ENCODE measurements at regions not wholly inside any gene's neighbourhood (a gene's known extent, or its start where the extent isn't known, plus 50 kb on each side); places are given as distances from the start of the nearest gene placed in this dataset.

DNA sequence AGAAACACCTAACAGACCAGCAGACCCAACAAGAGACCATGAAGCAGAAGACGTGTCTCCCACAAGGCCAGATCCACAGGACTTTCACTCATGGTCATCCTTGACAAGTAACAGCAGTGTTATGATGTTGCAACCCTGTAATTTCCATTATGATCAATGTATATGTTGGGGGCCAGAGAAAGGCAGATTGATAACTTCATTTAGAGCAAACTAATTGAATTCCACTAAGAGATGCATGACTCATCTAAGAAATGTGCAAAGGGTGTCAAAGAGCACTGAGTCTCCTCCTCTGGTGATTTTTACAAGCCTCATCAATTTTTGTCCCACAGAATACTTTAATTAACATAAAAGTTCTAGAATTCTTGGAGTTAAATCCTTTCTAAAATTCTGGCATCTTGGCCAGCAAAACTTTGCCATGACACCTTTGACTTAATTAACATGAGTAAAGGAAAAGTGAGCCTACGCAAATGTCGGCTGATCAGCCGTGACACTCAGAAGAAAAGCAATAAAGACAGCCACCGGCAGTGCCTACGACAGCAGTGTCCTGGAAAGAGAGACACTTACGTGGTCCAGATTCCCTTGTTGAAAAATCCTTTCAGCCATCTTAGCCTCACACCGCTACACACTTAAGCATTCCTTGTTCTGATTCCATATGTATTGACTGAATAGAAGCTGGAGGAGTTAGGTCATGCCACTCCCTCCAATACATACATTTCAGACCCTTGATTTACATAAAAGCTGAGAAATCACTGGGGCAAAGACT lies 370.2 kb upstream of the CCDC196 start:
- no peak for DNase-seq (ENCODE audit: low read depth)

DNA sequence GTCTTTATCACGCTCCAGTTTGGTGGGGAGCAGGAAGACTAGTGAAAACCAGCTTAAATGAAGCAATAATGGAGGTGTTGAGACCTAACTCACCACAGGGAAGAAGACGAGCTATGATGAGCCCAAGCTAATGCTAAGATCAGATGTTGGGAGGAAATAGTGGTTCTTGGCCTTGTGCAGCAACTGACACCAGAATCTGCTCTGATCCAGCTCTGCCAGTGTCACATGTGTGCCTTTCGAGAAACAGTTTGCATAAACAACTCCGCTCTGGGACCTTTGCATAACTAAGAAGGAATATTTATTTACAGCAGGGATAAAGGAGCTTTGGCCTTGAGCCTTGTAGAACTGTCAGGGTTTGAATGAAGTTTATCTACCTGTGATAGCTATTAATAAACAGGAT lies 369.4 kb upstream of the CCDC196 start:
- DNase-seq (ENCODE audit: low read depth), result no peak

DNA sequence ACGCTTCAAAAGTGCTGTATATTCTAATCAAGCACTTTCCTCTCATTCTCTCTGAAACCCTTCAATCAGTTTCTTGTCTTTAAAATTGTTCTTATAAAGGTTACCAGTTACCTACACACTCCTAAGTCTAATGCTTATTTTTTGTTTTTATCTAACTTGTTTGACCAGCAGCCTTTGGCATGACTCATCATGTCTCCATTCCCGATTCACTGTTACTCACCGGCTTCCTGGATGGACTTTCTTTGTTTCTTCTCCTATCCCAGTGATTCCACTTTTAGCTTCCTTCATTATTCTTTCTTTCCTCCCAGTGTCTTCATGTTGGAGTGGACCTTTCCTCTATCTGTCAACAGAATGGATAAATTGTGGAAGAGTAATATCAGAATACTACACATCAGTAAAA lies 368.6 kb upstream of the CCDC196 start:
- no peak for DNase-seq (ENCODE audit: low read depth)

DNA sequence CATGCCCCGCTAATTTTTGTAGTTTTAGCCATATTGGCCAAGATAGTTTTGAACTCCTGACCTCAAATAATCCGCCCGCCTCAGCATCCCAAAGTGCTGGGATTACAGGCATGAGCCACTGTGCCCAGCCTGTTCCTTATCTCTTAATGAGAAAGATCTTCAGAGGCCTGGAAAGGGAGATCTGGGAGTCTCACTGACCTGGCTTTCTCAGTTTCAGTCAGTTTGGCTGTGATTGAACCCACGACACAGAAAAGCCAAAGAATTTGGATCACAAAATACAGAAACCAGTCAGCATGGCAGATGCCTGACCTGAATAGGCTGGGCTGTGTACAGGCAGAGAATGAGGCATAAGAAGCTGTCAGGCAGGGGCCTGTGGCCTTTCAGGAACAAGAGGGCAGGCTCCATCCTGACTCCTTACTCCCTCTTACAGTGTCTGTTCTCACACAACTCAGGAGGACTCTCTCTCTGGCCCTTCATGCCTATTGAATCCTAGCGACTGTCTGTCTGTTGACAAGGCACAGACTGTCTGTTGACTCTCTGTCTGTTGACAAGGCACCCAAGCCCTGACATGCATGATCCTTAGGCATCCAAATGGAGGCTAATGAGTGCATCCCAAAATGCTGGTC lies 366.5 kb upstream of the CCDC196 start:
- no peak for DNase-seq (ENCODE audit: low read depth)

DNA sequence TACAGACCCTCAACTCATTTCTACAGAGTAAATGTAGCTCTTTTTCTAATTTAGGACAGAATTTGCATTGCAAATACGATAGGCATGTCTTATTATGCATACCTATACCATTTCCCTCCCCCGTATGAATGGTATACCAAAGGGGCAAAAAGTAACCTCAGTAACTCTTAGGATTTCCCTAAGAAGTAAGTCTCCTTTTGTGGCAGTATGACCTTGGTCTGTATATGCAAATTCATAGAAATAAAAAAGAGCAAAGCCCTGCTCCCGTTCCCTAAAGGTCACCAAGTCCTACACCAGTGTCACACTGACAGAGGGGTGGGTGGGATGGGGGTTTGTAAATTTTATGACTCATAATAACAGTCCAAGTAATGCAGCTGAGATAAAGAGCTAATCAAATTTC lies 365.8 kb upstream of the CCDC196 start:
- no peak for DNase-seq (ENCODE audit: low read depth)

DNA sequence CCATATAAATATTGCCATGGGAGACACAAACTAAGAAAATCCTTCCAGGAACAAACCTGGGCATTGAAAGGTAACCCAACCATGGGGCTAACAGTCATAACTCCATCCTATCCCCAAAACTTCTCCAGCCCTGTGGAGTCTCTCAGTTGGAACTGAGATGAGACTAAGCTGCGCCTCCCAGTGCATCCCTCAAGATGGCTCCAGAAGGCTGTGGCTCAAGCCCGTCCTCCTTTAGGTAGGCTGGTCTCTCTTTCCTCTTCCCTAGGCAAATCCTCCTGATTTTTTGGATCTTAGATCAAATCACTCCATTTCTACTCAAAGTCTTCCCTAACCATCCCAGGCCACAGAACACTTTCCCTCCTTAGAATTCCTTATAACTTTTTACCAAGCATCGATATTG lies 364.3 kb upstream of the CCDC196 start:
- DNase-seq (ENCODE audit: low read depth), result no peak

DNA sequence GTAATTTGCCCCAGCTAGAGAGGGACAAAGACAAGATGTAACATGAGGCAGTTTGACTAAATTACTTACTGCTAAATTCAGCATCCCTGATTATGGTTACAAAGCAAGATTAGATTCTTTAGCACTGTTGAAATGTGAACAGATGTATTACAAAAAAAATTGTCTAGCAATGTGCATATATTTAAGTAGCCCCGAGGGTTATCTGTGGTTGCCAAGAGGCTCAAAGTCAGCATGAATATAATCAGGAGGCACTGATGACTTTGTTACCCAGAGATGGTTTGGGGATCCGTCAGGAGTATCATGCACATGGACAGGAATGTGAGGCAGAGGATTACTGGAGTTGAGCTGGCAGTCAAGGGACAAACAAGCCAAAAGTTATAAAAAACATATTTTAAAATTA lies 356.9 kb upstream of the CCDC196 start:
- no peak for DNase-seq (ENCODE audit: low read depth)

DNA sequence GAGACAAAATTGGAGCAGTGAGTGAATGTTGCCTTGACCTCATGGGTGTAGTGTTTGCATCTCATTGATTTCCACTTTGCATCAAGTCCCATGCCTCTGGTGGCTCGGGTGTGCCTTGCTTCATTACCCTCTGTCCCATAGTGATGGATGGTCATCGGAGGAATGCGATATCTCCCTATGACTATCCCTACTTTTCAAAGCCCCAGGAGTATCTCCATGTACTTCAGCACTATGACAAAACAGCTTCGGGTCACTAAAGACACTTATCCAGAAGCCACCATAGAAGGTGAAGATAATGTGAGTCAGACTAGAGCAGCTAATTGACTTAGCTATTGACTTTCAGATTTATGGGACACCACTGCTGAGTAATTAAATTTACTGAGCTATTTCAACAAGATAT lies 355.1 kb upstream of the CCDC196 start:
- no peak for DNase-seq (ENCODE audit: low read depth)

DNA sequence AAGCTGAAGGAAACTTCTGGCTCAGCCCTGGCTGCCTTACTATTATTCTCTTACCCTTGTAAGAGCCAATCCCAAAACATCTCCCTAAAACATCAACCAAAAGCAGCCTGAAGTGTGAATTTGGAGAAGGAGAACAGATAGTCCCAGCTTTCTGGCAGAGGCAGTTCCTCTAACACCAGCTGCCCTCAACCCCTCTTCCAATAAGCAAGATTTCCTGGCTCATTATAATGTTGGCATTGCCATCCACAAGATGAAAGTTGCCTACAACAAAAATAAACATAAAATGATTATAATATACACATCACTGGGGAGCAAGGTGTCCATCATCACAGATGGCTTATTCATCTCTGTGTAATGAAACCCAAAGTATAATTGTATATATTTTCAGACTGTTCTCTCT lies 352.5 kb upstream of the CCDC196 start:
- DNase-seq (ENCODE audit: low read depth), result no peak

DNA sequence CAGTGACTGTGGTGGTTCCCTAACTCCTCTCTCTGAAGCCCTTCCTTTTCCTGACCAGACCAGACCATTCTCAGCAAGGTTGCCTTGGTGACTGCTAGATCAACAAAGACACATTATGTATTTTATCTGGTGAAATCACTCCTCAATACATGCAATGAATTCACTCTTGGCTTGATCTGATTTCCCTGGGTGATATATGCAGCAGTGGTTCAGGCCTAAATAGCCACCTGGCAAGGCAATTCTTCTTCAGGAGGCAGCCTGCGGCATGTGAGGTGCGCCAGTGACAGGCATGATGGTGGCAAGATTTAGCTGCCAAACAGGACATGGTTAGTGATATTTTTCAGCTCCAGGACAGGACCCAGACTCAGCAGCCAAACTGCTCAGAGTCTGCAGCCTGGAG lies 350.3 kb upstream of the CCDC196 start:
- no peak for DNase-seq (ENCODE audit: low read depth)

DNA sequence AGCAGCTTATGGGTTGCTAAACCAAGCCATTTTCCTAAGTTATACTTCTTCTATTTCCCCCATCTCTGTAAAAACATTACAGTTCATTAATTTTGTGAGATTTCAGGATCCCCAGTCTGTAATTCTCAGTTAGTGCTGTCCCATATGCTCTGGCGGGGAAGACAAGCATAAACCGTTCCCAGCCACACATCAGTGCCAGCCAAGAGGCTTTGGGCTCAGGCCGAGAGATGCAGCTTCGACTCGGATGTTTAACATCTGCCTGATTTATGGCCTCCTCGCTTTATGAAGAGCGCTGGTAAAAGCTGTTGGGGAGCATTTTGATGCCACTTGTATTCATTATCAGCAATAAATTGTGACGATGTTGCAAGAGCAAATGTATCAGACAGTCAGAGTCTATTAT lies 349.1 kb upstream of the CCDC196 start:
- DNase-seq (ENCODE audit: low read depth), result no peak

DNA sequence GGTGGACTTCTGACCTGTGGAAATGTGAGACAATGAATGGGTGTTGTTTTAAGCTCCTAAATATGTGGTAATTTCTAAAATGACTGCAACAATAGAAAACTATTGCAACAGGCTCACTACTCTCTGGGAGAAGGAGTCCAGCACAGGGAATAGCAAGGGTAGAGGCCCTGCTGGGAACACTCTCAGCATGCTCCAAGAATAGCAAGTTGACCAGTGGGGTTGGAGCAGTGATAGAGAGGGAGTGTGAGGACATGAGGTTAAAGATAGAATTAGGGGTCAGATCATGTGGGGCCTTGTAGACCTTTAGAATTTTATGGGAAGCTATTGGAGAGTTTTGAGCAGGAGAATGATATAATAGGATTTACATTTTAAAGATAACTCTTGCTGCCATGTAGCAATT lies 346.7 kb upstream of the CCDC196 start:
- DNase-seq (ENCODE audit: low read depth), result no peak

DNA sequence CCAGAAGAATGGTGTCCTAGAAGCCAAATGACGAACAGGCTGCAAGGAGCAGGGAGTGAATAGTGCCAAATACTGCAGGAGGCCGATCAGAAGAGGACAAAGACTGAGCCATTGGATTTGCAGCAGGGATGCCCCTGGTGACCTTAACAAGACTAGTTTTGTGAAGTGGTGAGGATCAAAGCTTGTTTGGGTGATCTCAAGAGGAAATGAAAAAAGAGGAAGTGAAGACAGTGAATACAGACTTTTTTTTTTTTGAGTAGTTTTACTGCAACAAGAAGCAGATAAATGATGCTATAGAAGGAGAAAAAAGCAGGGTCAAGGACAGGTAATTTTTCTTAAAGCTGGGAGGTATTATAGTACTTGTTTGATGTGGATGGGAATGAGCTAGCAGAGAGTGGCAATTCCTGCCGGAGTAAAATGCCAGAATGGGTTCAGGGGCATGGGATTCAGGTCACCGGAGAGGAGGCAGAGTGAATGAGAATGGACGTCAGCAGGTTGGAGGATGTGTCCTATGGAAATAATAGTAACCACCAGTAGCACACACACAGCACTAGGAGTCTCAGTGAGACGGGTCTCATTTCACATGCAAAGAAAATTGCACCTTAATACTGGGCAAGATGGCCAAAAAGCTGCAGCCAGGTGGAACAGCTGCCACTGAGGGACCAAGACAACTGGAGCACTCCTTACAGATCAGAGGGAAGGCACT lies 345.8 kb upstream of the CCDC196 start:
- no peak for DNase-seq (ENCODE audit: low read depth)

DNA sequence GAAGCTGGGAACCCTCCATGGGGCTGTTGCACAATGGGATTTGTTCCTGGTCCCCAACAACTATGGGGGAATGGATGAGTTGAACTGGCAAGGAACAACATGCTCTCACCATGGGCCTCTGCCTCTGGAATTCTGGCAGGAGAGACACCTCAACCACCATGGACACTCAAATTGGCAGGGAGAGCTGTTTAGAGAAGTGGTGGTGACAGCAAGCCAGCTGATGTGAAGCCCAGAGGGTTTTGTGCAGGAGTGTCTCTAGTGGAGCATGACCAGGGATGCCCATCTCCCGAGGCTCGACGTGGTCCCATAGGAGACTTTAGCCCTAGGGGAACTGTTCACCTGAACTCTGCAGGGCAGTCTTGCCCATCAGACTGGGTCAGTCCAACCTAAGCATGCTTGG lies 345.2 kb upstream of the CCDC196 start:
- DNase-seq (ENCODE audit: low read depth), result no peak

DNA sequence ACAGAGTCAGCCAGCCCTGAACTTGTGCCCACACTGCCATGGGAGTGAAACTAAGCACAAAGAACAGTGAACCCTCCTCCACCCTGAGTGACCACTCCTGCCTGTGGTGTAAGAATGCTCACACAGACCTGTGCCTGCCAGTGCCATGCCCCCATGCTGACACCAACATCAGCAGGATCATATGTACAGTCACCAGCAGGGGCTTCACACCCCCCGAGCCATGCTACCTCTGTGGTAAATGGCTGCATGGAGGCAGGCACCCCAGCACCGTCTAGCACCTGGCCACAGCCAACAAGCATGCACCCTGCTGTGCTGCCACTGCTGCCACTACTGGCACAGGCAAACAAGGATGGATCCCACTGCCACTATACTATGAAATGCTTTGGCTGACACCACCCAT lies 344.4 kb upstream of the CCDC196 start:
- no peak for DNase-seq (ENCODE audit: low read depth)

DNA sequence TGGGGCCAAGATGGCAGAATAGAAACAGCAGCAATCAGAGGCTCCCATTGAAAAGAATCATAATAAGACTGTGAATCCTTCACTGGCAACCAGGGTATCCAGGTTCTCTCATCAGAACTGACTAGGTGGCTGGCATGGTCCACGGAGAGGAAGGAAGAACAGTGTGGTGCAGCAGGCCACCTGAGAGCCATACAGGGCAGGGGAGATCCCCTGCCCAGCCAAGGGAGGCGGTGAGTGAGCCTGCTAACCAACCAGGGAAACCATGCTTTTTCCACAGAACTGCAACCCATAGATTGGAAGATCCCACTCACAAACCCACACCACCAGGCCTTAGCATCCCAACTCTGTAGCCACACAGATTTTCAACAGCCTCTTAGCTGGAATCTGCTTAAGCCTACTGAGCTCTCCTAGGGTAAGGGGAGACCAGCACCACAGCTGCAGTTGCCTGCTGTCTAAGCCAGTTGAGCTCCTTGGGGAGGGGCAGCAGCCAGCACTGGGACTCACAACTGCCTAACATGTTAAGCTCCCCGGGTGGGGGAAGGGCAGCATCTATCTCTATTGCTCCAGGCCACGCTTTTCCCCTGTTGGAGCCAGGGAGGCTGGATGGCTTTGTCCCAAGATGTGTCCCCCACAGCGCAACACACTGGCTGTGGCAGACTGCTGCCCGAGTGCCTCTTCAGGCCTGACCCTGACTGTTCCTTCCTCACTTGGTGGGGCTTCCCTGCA lies 342.6 kb upstream of the CCDC196 start:
- DNase-seq (ENCODE audit: low read depth), result no peak

DNA sequence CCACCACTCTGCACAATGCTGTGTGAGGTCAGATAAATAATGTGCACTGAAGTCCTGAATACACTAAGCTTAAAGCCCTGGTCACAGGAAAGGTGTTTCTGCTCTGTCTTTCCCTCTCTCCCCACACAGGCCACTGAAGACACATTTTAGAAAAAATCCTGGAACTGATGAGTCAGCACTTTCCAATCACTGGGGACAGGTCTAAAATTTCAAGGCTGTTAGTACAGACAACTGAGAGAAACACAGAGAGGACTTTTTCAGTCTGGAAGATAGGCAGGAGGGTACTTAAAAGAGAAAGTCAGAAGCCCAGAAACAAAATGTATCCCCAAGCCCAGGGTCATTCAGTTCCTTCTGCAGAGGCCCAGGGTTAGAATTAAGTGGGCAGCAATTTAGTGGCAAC lies 333.9 kb upstream of the CCDC196 start:
- DNase-seq (ENCODE audit: low read depth), result no peak

DNA sequence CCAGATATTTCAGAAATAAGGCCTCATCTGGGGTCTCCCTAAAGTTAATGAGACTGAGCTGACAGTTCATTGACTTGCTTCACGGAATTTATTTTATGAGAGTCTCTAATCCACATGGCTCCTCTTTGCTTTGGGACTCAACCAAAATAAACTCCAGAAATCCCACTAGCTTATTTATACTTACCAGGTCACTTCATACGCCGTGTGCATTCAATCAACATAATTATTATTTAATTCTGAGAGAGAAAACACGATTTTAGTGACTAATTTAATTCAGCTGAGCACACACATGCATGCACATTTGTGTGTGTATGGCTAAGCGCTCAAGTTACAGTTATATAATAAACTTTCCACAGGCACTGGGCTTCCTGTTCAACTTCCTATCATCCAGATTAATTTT lies 333.4 kb upstream of the CCDC196 start:
- DNase-seq (ENCODE audit: low read depth), result no peak

DNA sequence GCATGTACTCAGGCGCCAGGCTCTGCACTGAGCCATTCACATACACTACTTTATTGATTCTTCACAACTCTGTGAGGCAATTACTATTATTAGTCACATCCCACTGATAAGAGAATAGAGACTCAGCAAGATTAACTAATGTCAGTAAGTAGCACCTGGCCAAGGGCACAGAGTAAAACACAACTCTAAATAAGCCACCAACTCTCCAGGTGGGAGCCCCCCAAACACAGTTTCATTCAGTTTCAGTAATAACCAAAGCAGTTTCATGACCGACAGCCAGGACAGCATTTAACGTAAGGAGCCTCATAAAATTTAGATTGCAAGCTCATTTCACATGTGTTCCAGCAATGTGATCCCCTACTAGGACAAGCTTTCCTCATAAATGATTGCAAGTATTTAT lies 323.1 kb upstream of the CCDC196 start:
- no peak for DNase-seq (ENCODE audit: low read depth)

DNA sequence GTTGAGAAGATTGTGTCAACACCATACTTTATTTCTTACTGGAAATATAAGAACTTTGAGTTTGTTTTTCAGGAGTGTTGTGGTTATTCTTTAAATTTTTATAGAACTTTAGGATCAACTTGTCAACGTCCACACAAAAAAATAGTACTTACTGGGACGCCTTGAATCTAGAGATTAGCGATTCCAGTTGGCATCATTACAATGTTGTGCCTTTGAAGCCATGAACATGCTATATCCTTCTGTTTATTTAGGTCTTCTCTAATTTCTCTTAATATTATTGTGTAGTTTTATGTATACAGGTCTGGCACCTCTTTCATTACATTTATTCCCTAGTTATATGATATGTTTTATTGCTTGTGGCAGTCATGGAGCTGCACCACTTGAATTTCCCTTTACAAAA lies 320.8 kb upstream of the CCDC196 start:
- no peak for DNase-seq (ENCODE audit: low read depth)

DNA sequence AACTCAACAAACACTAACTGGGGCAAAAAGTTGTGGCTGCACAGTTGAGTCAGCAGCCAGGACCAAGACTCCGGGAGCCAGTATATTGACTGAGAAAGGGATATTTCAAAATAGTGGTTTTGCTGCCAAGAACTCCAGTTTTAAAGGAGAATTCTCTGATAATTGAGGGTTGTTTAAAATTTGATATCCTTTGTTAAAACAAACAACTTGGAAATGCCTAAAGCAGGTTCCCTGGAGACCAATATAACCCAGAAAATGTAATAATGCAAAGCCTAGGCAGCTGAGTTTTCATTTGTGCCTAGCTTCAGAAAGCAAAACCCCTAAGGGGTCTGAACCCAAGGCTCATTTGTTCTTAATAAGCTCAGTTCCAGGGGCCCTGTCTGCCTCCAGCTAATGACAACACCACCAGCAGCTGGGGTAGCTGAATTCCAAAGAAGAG lies 311.7 kb upstream of the CCDC196 start:
- no peak for DNase-seq (ENCODE audit: low read depth)

DNA sequence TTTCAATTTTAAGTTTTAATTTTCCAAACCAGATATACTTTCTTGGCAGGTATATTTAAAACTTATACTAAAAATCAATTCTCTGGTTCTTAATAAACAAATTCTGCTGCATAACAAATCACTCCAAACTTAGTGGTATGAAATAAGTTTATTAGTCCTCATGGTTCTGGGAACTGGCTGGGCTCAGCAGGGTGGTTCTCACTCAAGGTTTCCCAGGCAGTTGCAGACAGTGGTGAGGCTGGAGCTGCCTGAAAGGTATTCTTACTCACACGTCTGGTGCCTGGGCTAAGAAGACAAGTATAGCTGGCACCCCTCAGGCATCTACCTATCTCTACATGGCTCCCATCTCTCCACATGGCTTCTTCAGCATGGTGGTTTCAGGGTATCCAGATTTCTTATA lies 308.2 kb upstream of the CCDC196 start:
- DNase-seq (ENCODE audit: low read depth), result no peak

DNA sequence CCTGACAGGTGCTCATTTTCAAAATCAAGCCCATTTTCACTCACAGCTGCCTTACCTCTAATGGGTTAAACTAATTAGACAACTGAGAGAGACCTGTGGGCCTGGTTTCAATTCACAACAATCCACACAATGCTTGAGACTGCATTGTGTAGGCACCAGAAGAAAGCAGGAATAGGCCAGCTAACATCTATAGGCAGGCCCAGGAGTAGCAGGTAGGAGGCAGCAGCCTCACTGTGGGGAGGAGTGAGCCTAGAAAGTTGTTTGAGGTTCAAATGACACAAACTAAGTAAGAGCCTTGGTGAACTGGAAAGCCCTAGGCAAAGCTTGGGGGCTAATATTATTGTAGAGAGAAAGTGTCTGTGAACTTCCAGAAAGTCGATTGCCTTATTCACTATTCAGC lies 289.5 kb upstream of the CCDC196 start:
- DNase-seq (ENCODE audit: low read depth), result no peak

Data from activated T-cell treated with anti-CD3 and anti-CD28 coated beads for 24 hours (primary cell).